ENCODE measurements at regions not wholly inside any gene's neighbourhood (a gene's known extent, or its start where the extent isn't known, plus 50 kb on each side); places are given as distances from the start of the nearest gene placed in this dataset.

DNA sequence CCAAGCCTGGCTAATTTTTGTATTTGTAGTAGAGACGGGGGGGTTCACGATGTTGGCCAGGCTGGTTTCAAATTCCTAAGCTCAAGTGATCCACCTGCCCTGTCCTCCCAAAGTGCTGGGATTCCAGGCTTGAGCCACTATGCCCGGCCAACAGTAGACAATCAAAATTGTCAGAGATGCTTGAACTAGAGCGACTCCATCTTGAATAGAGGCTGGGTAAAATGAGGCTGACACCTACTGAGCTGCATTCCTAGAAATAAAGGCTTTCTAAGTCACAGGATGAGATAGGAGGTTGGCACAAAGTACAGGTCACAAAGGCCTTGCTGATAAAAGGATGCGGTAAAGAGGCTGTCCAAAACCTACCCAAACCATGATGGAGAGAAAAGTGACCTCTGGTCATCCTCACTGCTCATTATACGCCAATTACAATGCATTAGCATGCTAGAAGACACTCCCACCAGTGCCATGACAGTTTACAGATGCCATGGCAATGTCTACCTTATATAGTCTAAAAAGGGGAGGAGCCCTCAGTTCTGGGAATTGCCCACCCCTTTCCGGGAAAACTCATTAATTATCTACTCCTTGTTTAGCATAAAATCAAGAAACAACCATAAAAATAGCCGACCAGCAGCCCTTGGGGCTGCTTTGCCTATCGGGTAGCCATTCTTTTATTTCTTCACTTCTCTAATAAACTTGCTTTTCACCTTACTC is 134.5 kb downstream of the BAMBI start (continued):
- TF ChIP-seq HNRNPL (IDR thresholded peaks at IDR 0.05; ENCODE audit: low read depth, low read length) (no peak), POLR2AphosphoS2 (IDR thresholded peaks at IDR 0.05; ENCODE audit: low read length) (no peak), GTF2E2 (tag; IDR thresholded peaks at IDR 0.05) (no peak), POLR2A (conservative IDR thresholded peaks at IDR 0.05) (peak; percentile 47; the same call in 1 of the 2 replicates), ZNF239 (CRISPR knock-in tag; IDR thresholded peaks at IDR 0.05) (peak; percentile 82), IFI16 (CRISPR knock-in tag; IDR thresholded peaks at IDR 0.05) (peak; percentile 87; the same call in 1 of the 2 replicates), ZNF707 (CRISPR knock-in tag; conservative IDR thresholded peaks at IDR 0.05) (peak; percentile 66; the same call in 1 of the 2 replicates), ZNF175 (CRISPR knock-in tag; IDR thresholded peaks at IDR 0.05; ENCODE audit: low read depth) (peak; percentile 94), AFF4 (CRISPR knock-in tag; IDR thresholded peaks at IDR 0.05) (no peak), ZBTB34 (CRISPR knock-in tag; IDR thresholded peaks at IDR 0.05) (peak; percentile 85), KAT2B (IDR thresholded peaks at IDR 0.05; ENCODE audit: low read depth, low read length) (no peak), SIN3B (IDR thresholded peaks at IDR 0.05; ENCODE audit: low read depth) (no peak), ZNF398 (CRISPR knock-in tag; IDR thresholded peaks at IDR 0.05) (peak; percentile 79), TRIM24 (IDR thresholded peaks at IDR 0.05) (no peak), KLF1 (tag; IDR thresholded peaks at IDR 0.05) (peak; percentile 68; the same call in 1 of the 2 replicates)
- TF ChIP-seq, protein P1, sequence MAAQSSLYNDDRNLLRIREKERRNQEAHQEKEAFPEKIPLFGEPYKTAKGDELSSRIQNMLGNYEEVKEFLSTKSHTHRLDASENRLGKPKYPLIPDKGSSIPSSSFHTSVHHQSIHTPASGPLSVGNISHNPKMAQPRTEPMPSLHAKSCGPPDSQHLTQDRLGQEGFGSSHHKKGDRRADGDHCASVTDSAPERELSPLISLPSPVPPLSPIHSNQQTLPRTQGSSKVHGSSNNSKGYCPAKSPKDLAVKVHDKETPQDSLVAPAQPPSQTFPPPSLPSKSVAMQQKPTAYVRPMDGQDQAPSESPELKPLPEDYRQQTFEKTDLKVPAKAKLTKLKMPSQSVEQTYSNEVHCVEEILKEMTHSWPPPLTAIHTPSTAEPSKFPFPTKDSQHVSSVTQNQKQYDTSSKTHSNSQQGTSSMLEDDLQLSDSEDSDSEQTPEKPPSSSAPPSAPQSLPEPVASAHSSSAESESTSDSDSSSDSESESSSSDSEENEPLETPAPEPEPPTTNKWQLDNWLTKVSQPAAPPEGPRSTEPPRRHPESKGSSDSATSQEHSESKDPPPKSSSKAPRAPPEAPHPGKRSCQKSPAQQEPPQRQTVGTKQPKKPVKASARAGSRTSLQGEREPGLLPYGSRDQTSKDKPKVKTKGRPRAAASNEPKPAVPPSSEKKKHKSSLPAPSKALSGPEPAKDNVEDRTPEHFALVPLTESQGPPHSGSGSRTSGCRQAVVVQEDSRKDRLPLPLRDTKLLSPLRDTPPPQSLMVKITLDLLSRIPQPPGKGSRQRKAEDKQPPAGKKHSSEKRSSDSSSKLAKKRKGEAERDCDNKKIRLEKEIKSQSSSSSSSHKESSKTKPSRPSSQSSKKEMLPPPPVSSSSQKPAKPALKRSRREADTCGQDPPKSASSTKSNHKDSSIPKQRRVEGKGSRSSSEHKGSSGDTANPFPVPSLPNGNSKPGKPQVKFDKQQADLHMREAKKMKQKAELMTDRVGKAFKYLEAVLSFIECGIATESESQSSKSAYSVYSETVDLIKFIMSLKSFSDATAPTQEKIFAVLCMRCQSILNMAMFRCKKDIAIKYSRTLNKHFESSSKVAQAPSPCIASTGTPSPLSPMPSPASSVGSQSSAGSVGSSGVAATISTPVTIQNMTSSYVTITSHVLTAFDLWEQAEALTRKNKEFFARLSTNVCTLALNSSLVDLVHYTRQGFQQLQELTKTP (IDR thresholded peaks at IDR 0.05; ENCODE audit: low read depth in 1 of 2, partially characterized antibody in 2 of 2), result peak in 1 of 2 experiments; percentile 63
